BJ (cell line): ENCODE measurements at regions not wholly inside any gene's neighbourhood (a gene's known extent, or its start where the extent isn't known, plus 50 kb on each side); places are given as distances from the start of the nearest gene placed in this dataset.

Source experiments
- CTCF ChIA-PET: fragments of 350-600 bp; formaldehyde crosslinking; extraction: SDS; loops from one replicate; lab custom pipeline; 2021; ENCODE audit warnings: antibody characterized with exemption, inconsistent platforms; lab: Yijun Ruan, JAX
- POLR2A ChIA-PET: fragments of 300-600 bp; sonication (Branson Sonifier 250); formaldehyde crosslinking; extraction: SDS; loops from one replicate; lab custom pipeline; 2021; ENCODE audit warnings: antibody characterized with exemption; lab: Charles Lee
- DNase-seq: peaks from one replicate; pipeline ENCODE4 v3.0.0-alpha.2; 2011; ENCODE audit warnings: low read depth
- H3K27me3 ChIP-seq: 2 replicates; pipeline ENCODE4 v1.6.0; 2011; ENCODE audit warnings: low read length; ENCODE audit not compliant: control insufficient read depth, insufficient read depth
- H3K36me3 ChIP-seq: 2 replicates; pipeline ENCODE4 v1.5.1; 2011; ENCODE audit warnings: low read length; ENCODE audit not compliant: control insufficient read depth, insufficient read depth
- H3K4me3 ChIP-seq: 2 replicates; pipeline ENCODE4 v1.5.1; 2011; ENCODE audit warnings: low read depth, mild to moderate bottlenecking, control low read depth, low read length
- CTCF ChIP-seq: IDR thresholded peaks from 2 replicates; pipeline ENCODE4 v1.5.1; 2011; ENCODE audit warnings: low read depth, mild to moderate bottlenecking, control low read depth, inconsistent platforms, low read length, moderate library complexity; ENCODE audit not compliant: insufficient read depth

- ChIA-PET CTCF (no interaction called here), POLR2A (no interaction called here)
- no peak for TF ChIP-seq CTCF
These were observed 391.1 kb downstream of the STIM2 start for GRCh38 chr4:27251771-27252170.

GRCh38 chr4:27267339-27267969 lies 406.8 kb downstream of the STIM2 start:
- no peak for TF ChIP-seq CTCF
- POLR2A ChIA-PET: no interaction called here
- Histone ChIP-seq H3K27me3 (no peaks in the 10 kb centered on the region), H3K36me3 (no peaks in the 10 kb centered on the region), H3K4me3 (no peak overlapping the region)
- CTCF ChIA-PET: no interaction called here
- DNase-seq: no peak

More at GRCh38 chr4:27251771-27252170, 391.1 kb downstream of the STIM2 start:
- Histone ChIP-seq H3K4me3 (no peak overlapping the region), H3K27me3 (no peaks in the 10 kb centered on the region), H3K36me3 (no peaks in the 10 kb centered on the region)
- no peak for DNase-seq

- TF ChIP-seq CTCF: no peak
- no peak for DNase-seq
These were observed 407.3 kb downstream of the STIM2 start for GRCh38 chr4:27267970-27268355.

GRCh38 chr4:27270435-27270834 lies 409.8 kb downstream of the STIM2 start:
- H3K4me3 ChIP-seq: no peak overlapping the region
- ChIA-PET POLR2A (no interaction called here), CTCF (no interaction called here)
- H3K27me3 ChIP-seq: no peaks in the 10 kb centered on the region
- no peak for DNase-seq
- TF ChIP-seq CTCF: no peak
- H3K36me3 ChIP-seq: no peaks in the 10 kb centered on the region

More at GRCh38 chr4:27267970-27268355, 407.3 kb downstream of the STIM2 start:
- no peak overlapping the region for H3K4me3 ChIP-seq
- ChIA-PET POLR2A (no interaction called here), CTCF (no interaction called here)
- H3K36me3 ChIP-seq: no peaks in the 10 kb centered on the region
- H3K27me3 ChIP-seq: no peaks in the 10 kb centered on the region

- Histone ChIP-seq H3K27me3 (no peaks in the 10 kb centered on the region), H3K36me3 (no peaks in the 10 kb centered on the region), H3K4me3 (no peak overlapping the region)
- TF ChIP-seq CTCF: no peak
- ChIA-PET CTCF (no interaction called here), POLR2A (no interaction called here)
- DNase-seq: no peak
These were observed 410.9 kb downstream of the STIM2 start for GRCh38 chr4:27271555-27271954.
